OCI-LY7 (cell line): ENCODE measurements at regions not wholly inside any gene's neighbourhood (a gene's known extent, or its start where the extent isn't known, plus 50 kb on each side); places are given as distances from the start of the nearest gene placed in this dataset.

ENCODE experiments used
- BruUV-seq: library from RNA; stranded (reverse); fragments of 400-500 nt; replicated peaks from 2 replicates; lab custom pipeline; 2021; lab: Mats Ljungman, UMichigan
- CTCF ChIA-PET: fragments of 300-600 bp; sonication (Branson Sonifier 250); formaldehyde crosslinking; loops from one replicate; lab custom pipeline; 2022; ENCODE audit warnings: antibody characterized with exemption; ENCODE audit not compliant: unreplicated experiment; lab: Charles Lee
- POLR2A ChIA-PET: fragments of 300-600 bp; sonication (Branson Sonifier 250); formaldehyde crosslinking; loops from one replicate; lab custom pipeline; 2022; ENCODE audit warnings: antibody characterized with exemption; lab: Charles Lee
- DNase-seq: peaks from one replicate; pipeline ENCODE4 v3.0.0-alpha.2; 2015; ENCODE audit warnings: low spot score
- H2AFZ ChIP-seq: fragments of 200-600 bp; sonication (generic), shearing (Covaris generic); 2 replicates; pipeline ENCODE4 v1.6.1; 2014; ENCODE audit warnings: mild to moderate bottlenecking, antibody characterized with exemption, low read length, moderate library complexity
- H3K27ac ChIP-seq: fragments of 200-600 bp; sonication (generic); 2 replicates; pipeline ENCODE4 v1.5.1; 2014; ENCODE audit warnings: mixed run types, low read depth, mild to moderate bottlenecking, moderate library complexity, low read length, inconsistent platforms; ENCODE audit not compliant: poor library complexity, severe bottlenecking
- H3K36me3 ChIP-seq: fragments of 200-600 bp; sonication (generic); 2 replicates; pipeline ENCODE4 v1.6.1; 2014; ENCODE audit warnings: mild to moderate bottlenecking, antibody characterized with exemption, low read length, moderate library complexity, mixed read lengths; ENCODE audit not compliant: insufficient read depth
- H3K4me1 ChIP-seq: fragments of 200-600 bp; sonication (generic); 2 replicates; pipeline ENCODE4 v1.5.1; 2014; ENCODE audit warnings: mild to moderate bottlenecking, low read length; ENCODE audit not compliant: insufficient read depth, poor library complexity, severe bottlenecking
- H3K4me2 ChIP-seq: fragments of 200-600 bp; sonication (generic); 2 replicates; pipeline ENCODE4 v1.6.1; 2014; ENCODE audit warnings: mild to moderate bottlenecking, low read length
- H3K4me3 ChIP-seq: fragments of 200-600 bp; sonication (generic); 2 replicates; pipeline ENCODE4 v1.5.1; 2014; ENCODE audit warnings: mild to moderate bottlenecking, low read depth, low read length; ENCODE audit not compliant: poor library complexity, severe bottlenecking
- H3K79me2 ChIP-seq: fragments of 200-600 bp; sonication (generic); 2 replicates; pipeline ENCODE4 v1.6.1; 2016; ENCODE audit warnings: low read depth, mild to moderate bottlenecking, low read length, moderate library complexity, mixed read lengths; ENCODE audit not compliant: insufficient read depth
- H3K9me2 ChIP-seq: fragments of 200-600 bp; sonication (generic); 2 replicates; pipeline ENCODE4 v1.6.1; 2016; ENCODE audit warnings: mild to moderate bottlenecking, low read length, mixed read lengths; ENCODE audit not compliant: insufficient read depth
- H3K9me3 ChIP-seq: fragments of 200-600 bp; sonication (generic); 2 replicates; pipeline ENCODE4 v1.6.1; 2014; ENCODE audit warnings: mild to moderate bottlenecking, mixed run types, low read length, mixed read lengths
- H4K20me1 ChIP-seq: fragments of 200-600 bp; sonication (generic); 2 replicates; pipeline ENCODE4 v1.6.1; 2014; ENCODE audit warnings: mild to moderate bottlenecking, antibody characterized with exemption, low read length, moderate library complexity, mixed read lengths; ENCODE audit not compliant: insufficient read depth
- EZH2phosphoT487 ChIP-seq: fragments of 200-600 bp; sonication (generic); IDR thresholded peaks from 2 replicates; pipeline ENCODE4 v1.6.1; 2018; ENCODE audit warnings: low read depth, borderline replicate concordance, mild to moderate bottlenecking, mixed run types, antibody characterized with exemption, low read length, moderate library complexity, mixed read lengths
- intact Hi-C: fragments of 100-400 bp; cut with micrococcal nuclease; formaldehyde crosslinking; loops from one replicate; pipeline ENCODE4 v1.10.0; 2022; ENCODE audit not compliant: unreplicated experiment
- TF ChIP-seq, protein P1 (sequence below): fragments of 200-600 bp; sonication (generic); conservative IDR thresholded peaks from 2 replicates; pipeline ENCODE4 v1.5.1; 2014; ENCODE audit warnings: mild to moderate bottlenecking, antibody characterized with exemption, low read length, moderate library complexity, mixed read lengths

DNA sequence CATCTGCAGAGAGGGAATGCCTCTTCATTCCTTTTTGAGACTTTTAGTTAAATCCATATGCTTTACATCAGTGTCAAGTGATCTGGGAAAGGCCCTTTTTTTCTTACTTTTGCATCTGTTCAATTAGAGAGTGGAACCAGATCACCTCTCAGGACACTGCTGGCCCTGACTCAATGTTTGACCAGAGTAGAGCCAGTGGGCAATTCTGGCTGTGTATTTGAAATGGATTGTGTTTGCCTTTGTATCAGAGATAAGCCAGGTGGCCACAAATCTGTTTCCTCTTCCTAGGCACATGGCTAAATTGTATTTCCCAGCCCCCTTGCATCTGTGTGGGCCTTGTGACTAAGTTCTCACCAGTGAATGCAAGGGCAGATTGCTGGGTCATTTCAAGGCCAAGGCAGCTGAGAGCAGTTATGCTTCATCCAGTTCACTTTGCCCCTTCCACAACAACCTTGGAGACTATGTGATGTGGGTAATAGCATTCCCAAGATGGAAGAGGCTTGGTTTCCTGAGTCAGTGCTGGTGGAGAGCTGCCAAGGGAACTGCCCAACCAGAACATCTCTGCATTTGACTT, 75.6 kb upstream of the CACNA2D3 start:
- no peak overlapping the region for H3K4me2 ChIP-seq
- TF ChIP-seq EZH2phosphoT487: no peak
- TF ChIP-seq, protein P1, sequence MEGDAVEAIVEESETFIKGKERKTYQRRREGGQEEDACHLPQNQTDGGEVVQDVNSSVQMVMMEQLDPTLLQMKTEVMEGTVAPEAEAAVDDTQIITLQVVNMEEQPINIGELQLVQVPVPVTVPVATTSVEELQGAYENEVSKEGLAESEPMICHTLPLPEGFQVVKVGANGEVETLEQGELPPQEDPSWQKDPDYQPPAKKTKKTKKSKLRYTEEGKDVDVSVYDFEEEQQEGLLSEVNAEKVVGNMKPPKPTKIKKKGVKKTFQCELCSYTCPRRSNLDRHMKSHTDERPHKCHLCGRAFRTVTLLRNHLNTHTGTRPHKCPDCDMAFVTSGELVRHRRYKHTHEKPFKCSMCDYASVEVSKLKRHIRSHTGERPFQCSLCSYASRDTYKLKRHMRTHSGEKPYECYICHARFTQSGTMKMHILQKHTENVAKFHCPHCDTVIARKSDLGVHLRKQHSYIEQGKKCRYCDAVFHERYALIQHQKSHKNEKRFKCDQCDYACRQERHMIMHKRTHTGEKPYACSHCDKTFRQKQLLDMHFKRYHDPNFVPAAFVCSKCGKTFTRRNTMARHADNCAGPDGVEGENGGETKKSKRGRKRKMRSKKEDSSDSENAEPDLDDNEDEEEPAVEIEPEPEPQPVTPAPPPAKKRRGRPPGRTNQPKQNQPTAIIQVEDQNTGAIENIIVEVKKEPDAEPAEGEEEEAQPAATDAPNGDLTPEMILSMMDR: no peak
- no peaks in the 10 kb centered on the region for H3K4me1 ChIP-seq
- no peaks in the 10 kb centered on the region for H3K9me3 ChIP-seq
- H3K27ac ChIP-seq: no peak overlapping the region
- no peaks in the 10 kb centered on the region for H3K36me3 ChIP-seq
- H3K9me2 ChIP-seq: no peaks in the 10 kb centered on the region
- no peak overlapping the region for H2AFZ ChIP-seq
- H4K20me1 ChIP-seq: no peaks in the 10 kb centered on the region
- CTCF ChIA-PET: no interaction called here
- intact Hi-C loops: no loop called here
- DNase-seq: no peak
- no peaks in the 10 kb centered on the region for H3K79me2 ChIP-seq
- no TSS peak for BruUV-seq
- POLR2A ChIA-PET: no interaction called here
- no peak overlapping the region for H3K4me3 ChIP-seq

DNA sequence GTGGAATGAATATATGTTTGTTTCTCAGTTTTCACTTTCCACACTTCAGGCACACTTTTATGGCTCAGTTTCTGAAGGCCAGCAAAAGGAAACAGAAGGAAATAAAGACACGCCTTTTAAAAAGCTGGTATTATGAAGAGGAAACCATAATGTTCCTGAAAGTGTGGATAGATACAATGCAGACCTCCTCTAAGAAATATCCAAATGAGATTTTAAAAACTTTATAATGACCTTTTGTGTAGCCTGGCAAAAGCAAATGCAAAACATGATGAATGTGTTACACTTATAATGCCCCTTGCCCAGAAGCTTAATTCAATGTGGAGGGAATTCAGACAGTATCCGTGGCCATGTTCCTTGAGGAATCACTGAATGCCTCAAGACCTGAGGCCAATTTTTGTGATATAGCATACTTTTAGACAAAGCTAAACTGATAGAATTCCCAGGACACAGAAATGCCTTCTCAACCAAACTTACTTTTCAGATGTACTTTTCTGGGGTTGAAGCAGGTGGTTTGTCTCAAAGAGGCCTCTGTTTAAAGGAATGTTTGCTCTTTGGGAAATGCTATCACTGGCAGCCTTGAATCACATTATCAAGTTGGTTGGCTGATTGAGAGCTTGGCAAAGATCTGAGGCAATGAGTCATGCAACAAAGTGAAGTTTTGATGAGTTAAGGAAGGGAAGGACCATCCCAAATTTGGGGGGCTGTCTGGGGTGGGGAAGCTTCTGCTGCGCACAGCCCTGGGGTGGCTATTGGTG, 77.1 kb upstream of the CACNA2D3 start:
- intact Hi-C loops: no loop called here
- POLR2A ChIA-PET: no interaction called here

More for the DNA sequence above, 77.1 kb upstream of the CACNA2D3 start:
- Histone ChIP-seq H3K4me1 (no peaks in the 10 kb centered on the region), H3K79me2 (no peaks in the 10 kb centered on the region), H3K36me3 (no peaks in the 10 kb centered on the region), H4K20me1 (no peaks in the 10 kb centered on the region), H3K9me2 (no peaks in the 10 kb centered on the region), H3K4me2 (no peak overlapping the region), H3K27ac (no peak overlapping the region), H3K4me3 (no peak overlapping the region), H2AFZ (no peak overlapping the region), H3K9me3 (no peaks in the 10 kb centered on the region)
- no peak for TF ChIP-seq EZH2phosphoT487
- TF ChIP-seq, protein P1: no peak
- no TSS peak for BruUV-seq
- no peak for DNase-seq
- CTCF ChIA-PET: no interaction called here
